C4-2B (cell line): ENCODE measurements at regions not wholly inside any gene's neighbourhood (a gene's known extent, or its start where the extent isn't known, plus 50 kb on each side); places are given as distances from the start of the nearest gene placed in this dataset.

ENCODE experiments used
- H3K27ac ChIP-seq: fragments of 450-650 bp; 2 replicates; pipeline ENCODE4 v1.5.1; 2017
- ZFX ChIP-seq: fragments of 450-650 bp; IDR thresholded peaks from 2 replicates; pipeline ENCODE4 v1.6.1; 2017
- TF ChIP-seq, protein P1 (sequence below): fragments of 450-650 bp; conservative IDR thresholded peaks from 2 replicates; pipeline ENCODE4 v1.5.1; 2017; ENCODE audit warnings: mild to moderate bottlenecking

DNA sequence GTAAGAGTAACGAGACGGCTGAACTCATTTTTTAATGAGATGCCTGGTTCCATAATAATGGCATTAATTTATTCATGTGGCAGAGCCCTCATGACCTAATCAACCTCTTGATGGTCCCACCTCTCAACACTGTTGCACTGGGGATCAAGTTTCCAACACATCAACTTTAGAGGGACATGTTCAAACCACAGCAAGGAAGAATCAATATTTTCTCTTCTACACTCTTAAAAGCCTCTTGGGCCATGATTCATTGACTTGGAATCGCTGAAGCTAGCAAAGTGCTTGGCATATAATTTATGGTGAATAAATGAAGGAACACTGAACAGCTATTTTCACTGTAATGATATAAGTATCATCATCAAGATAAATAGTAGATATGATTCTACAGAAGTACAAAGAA, 333.0 kb downstream of the TNS1 start:
- no peak for TF ChIP-seq ZFX
- TF ChIP-seq, protein P1, sequence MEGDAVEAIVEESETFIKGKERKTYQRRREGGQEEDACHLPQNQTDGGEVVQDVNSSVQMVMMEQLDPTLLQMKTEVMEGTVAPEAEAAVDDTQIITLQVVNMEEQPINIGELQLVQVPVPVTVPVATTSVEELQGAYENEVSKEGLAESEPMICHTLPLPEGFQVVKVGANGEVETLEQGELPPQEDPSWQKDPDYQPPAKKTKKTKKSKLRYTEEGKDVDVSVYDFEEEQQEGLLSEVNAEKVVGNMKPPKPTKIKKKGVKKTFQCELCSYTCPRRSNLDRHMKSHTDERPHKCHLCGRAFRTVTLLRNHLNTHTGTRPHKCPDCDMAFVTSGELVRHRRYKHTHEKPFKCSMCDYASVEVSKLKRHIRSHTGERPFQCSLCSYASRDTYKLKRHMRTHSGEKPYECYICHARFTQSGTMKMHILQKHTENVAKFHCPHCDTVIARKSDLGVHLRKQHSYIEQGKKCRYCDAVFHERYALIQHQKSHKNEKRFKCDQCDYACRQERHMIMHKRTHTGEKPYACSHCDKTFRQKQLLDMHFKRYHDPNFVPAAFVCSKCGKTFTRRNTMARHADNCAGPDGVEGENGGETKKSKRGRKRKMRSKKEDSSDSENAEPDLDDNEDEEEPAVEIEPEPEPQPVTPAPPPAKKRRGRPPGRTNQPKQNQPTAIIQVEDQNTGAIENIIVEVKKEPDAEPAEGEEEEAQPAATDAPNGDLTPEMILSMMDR: no peak
- H3K27ac ChIP-seq: no peak overlapping the region

DNA sequence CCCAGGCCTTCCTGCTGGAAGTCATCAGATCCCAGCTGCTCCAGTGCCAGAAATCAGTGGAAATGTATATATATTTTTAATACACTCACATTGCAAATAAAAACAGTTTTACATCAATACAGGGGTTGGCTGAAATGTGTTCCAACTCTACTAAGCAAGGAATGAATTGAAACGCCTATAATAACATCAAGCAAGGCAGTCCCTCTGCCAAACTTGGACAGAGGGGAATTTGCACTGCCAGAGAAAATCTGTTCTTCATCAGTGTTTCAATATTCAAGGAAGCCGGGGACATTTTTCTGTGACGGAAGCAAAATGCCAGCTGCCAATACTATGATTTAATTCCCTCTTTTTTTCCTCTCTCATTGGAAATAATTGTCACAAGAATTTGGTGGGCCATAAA, 335.3 kb downstream of the TNS1 start:
- no peak overlapping the region for H3K27ac ChIP-seq
- TF ChIP-seq ZFX: no peak
- TF ChIP-seq, protein P1: no peak

DNA sequence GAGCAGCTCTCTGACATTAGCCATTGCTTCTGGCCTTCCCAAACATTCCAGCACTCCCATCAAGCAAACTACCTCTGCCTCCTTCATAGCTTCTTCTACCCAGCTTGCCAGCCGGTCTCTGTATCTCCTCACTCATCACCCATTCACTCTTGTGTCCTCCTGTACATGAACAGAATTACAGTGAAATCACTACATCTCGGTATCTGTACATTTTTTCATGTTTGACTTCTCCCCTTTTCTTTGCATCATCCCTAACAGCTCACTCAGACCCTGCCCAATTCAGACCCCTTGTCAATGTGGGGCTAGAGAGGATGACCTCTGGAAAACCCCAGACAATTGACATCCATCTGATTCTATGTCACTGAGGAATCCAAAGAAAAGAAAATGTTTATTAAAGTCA, 335.8 kb downstream of the TNS1 start:
- no peak for TF ChIP-seq ZFX
- TF ChIP-seq, protein P1: no peak
- H3K27ac ChIP-seq: no peak overlapping the region

DNA sequence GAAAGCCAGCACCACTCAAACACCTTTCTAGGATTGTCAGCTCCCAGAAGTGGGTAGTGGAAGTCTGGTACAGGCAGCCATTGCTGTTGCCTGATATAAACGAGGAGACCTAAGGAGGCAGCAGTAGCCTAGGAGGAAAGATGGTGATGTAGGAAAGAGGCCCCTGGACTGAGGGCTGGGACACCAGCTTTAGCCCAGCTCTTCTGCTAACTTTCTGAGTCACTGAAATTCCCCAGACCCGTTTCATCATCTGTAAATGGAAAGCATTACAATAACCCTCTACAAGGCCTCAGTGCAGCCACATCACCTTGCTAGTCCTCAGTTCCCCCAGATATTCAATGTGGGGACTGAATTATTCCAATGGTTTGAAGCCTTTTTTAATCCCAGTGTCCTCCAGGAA, 336.5 kb downstream of the TNS1 start:
- no peak for TF ChIP-seq ZFX
- TF ChIP-seq, protein P1: no peak
- no peak overlapping the region for H3K27ac ChIP-seq

DNA sequence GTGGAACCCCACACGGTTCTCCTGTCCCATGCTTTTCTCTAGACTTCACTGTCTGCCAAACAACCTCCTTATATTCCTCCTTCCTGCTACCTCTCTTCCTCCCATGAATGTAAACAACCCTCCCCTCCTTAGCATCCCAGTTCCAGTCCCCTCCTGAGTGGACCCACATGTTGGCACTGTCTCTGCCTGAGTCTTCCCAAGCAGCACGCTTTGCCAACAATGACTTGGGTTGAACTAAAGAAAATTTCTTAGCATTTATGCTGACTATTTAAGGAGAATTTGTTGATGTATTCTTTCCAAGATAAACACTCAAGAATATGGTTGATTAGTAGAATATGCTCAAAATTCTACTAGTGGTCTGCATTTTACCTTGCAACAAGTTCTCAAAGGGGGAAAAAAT, 338.0 kb downstream of the TNS1 start:
- no peak overlapping the region for H3K27ac ChIP-seq
- TF ChIP-seq, protein P1: no peak
- no peak for TF ChIP-seq ZFX

DNA sequence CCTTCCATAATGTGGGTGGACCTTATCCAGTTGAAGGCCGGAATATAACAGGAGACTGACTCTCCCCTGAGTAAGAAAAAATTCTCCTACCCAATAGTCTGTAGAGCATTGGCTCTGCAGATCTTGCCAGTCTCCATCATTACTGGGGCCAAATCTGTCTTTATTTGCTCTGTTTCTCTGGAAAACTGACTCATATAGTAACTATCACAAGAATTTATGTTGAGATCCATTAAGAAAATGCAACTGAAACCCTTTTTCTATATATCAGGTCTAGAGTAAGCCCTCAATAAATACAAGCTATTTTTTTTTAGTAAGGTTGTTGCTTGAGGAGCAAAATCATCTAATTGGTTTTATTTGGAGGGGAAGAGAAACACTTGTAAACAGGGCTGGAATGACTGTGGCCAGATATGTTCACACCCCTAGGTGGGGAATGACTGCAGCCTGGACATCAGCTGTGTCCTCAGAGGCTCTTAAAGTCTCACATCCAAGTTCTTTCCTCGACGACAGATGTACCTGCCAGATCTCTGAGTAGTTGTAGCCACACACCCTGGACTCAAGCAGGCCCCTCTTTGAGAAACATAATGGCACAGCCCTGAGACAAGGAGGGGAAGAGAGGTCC, 339.7 kb downstream of the TNS1 start:
- TF ChIP-seq, protein P1: no peak
- no peak for TF ChIP-seq ZFX
- no peak overlapping the region for H3K27ac ChIP-seq

DNA sequence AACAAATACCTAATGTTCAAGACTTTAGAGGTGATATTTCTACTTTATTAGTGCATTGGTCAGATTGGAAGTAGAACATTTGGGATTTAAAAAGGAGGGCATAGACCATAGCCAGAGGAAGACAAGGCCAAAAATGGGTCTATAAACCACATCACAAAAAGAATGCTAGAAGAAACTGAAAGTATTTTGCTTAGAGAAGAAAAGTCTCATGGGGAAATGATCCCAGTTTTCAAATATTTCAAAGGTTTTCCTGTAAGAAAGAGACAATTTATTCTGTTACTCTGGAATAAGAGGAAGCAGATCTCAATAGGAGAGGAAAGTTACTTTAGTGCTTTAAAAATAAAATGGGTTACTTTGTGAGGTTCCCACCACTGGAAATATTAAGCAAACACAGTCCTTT, 341.4 kb downstream of the TNS1 start:
- TF ChIP-seq ZFX: no peak
- TF ChIP-seq, protein P1: no peak
- H3K27ac ChIP-seq: no peak overlapping the region
